ENCODE measurements at regions not wholly inside any gene's neighbourhood (a gene's known extent, or its start where the extent isn't known, plus 50 kb on each side); places are given as distances from the start of the nearest gene placed in this dataset.

DNA sequence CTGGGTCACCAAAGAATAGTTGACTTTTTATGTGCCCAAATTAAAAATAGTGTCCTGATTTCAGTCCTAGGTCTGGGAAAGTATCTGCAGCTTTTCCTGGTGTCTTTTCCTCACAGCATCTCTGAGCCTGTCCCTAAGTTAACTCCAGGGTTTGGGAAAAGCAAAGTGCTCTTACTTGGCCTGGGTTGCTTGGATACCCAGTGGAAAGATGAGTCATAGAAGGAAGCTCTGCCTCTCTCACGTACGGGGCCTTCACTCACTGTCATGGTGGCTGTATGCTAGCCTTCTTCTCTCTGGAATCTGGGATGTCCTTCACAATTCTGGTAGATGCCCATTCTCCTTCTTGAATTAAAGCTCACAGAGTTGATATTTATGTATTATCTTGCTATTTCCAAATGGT, 607.3 kb downstream of the ANKRD50 start:
- TF ChIP-seq, protein P1, sequence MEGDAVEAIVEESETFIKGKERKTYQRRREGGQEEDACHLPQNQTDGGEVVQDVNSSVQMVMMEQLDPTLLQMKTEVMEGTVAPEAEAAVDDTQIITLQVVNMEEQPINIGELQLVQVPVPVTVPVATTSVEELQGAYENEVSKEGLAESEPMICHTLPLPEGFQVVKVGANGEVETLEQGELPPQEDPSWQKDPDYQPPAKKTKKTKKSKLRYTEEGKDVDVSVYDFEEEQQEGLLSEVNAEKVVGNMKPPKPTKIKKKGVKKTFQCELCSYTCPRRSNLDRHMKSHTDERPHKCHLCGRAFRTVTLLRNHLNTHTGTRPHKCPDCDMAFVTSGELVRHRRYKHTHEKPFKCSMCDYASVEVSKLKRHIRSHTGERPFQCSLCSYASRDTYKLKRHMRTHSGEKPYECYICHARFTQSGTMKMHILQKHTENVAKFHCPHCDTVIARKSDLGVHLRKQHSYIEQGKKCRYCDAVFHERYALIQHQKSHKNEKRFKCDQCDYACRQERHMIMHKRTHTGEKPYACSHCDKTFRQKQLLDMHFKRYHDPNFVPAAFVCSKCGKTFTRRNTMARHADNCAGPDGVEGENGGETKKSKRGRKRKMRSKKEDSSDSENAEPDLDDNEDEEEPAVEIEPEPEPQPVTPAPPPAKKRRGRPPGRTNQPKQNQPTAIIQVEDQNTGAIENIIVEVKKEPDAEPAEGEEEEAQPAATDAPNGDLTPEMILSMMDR (IDR thresholded peaks at IDR 0.05): no peak
- TF ChIP-seq POLR2A (IDR thresholded peaks at IDR 0.05) (no peak), POLR2AphosphoS5 (IDR thresholded peaks at IDR 0.05) (no peak), EP300 (IDR thresholded peaks at IDR 0.05) (no peak)
- no peak overlapping the region for H3K4me3 ChIP-seq
- H3K27me3 ChIP-seq: no peaks in the 10 kb centered on the region
- H3K9me3 ChIP-seq: peaks cover 0 to 2% (median 0%) of the 10 kb centered on the region in 4 donors
- no peak overlapping the region for H3K27ac ChIP-seq
- no peaks in the 10 kb centered on the region for H3K4me1 ChIP-seq
- intact Hi-C loops (cut with DNase I): loop anchor here (5.0 kb wide), 1 partner anchor 333 kb away; no protein-coding TSS in a partner anchor
- WGBS, 2 donors: 53 to 62% methylated on average over 2 of the region's 2 CpGs
- no peaks in the 10 kb centered on the region for H3K36me3 ChIP-seq
- no peak for DNase-seq

DNA sequence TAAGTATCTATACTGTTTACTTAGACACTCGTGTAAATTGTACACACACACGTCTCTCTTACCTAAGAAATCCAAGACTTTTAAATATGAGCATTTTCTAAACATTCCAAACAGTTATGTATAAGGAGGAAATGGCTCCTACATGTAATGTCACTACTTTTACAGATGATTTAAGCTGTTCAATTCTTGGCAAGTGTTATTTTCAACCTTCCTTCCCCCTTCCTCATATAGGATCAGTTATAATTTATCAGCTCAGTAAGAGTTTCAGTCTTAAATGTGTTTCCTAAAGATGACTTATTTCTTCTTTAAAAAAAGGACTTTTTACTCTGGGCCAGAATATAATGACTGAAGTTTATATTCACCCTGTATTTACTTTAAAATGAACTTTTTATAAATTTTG, 601.1 kb downstream of the ANKRD50 start:
- H3K36me3 ChIP-seq: no peaks in the 10 kb centered on the region
- no peak for DNase-seq
- peaks cover 0 to 16% (median 4%) of the 10 kb centered on the region in 4 donors for H3K4me1 ChIP-seq
- no peak overlapping the region for H3K4me3 ChIP-seq
- no peak for TF ChIP-seq POLR2A (IDR thresholded peaks at IDR 0.05)
- TF ChIP-seq EP300 (IDR thresholded peaks at IDR 0.05): no peak
- TF ChIP-seq POLR2AphosphoS5 (IDR thresholded peaks at IDR 0.05): no peak
- TF ChIP-seq, protein P1 (IDR thresholded peaks at IDR 0.05): no peak
- no peaks in the 10 kb centered on the region for H3K27me3 ChIP-seq
- WGBS, 2 donors: 46 to 62% methylated on average over 2 of the region's 2 CpGs
- H3K9me3 ChIP-seq: no peaks in the 10 kb centered on the region
- no peak overlapping the region for H3K27ac ChIP-seq
- intact Hi-C loops (cut with DNase I): loop anchor here (5.0 to 10.0 kb wide), 2 partner anchors 457 to 1004 kb away; no protein-coding TSS in a partner anchor

DNA sequence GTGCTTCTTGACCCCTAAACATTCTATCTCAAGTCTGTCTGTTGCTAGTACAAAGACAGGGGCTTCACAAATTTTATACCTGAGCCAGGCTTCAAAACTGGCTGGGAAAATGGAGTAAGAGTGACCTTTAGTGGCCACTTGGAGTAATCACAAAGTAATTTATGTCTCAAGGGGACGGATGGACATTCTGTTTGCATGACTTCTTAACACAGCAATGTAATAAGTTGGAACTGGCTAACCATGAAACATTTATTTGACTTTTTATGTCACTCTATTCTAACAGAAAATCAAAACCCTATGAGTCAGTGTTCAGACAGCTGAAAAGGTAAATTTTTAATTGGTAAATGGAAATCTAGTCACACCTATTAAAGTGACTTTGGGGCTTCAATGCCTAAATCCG, 600.6 kb downstream of the ANKRD50 start:
- no peak overlapping the region for H3K27ac ChIP-seq
- no peak for DNase-seq
- WGBS, 2 donors: 42 to 56% methylated on average over 2 of the region's 2 CpGs
- no peaks in the 10 kb centered on the region for H3K27me3 ChIP-seq
- peak in 2 of 4 donors; percentile 15 to 21 for TF ChIP-seq POLR2AphosphoS5 (IDR thresholded peaks at IDR 0.05)
- peak in 1 of 4 donors; percentile 7 for TF ChIP-seq EP300 (IDR thresholded peaks at IDR 0.05)
- TF ChIP-seq POLR2A (IDR thresholded peaks at IDR 0.05): no peak
- TF ChIP-seq, protein P1 (IDR thresholded peaks at IDR 0.05): peak; percentile 38 to 57 (median 47)
- intact Hi-C loops (cut with DNase I): loop anchor here (2.0 to 10.0 kb wide), 3 partner anchors 457 to 1005 kb away; no protein-coding TSS in a partner anchor
- H3K4me3 ChIP-seq: no peak overlapping the region
- no peaks in the 10 kb centered on the region for H3K36me3 ChIP-seq
- H3K4me1 ChIP-seq: peaks cover 0 to 16% (median 4%) of the 10 kb centered on the region in 4 donors
- no peaks in the 10 kb centered on the region for H3K9me3 ChIP-seq

DNA sequence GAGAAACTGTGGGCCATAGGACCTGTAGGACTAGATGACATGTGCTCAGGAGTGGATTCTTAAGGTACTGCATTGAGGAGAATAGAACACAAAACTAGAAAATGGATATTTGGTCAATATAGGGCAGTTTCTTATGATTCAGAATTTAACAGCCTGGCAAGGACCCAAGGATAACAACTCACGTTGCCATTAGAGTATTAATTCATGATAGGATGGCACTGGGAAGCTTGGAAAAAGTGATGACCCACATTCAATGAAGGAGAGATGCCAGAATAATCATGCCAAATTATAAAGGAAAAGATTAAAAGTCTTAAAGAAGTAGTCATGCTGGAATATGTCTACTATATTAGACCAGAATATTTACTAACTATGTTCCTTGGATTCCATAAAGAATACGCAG, 594.5 kb downstream of the ANKRD50 start:
- intact Hi-C loops (cut with DNase I): loop anchor here (10.0 kb wide), 1 partner anchor 463 kb away; no protein-coding TSS in a partner anchor
- no peak overlapping the region for H3K4me3 ChIP-seq
- no peak for TF ChIP-seq EP300 (IDR thresholded peaks at IDR 0.05)
- TF ChIP-seq, protein P1 (IDR thresholded peaks at IDR 0.05): no peak
- no peak for TF ChIP-seq POLR2A (IDR thresholded peaks at IDR 0.05)
- no peak for TF ChIP-seq POLR2AphosphoS5 (IDR thresholded peaks at IDR 0.05)
- no peaks in the 10 kb centered on the region for H3K36me3 ChIP-seq
- DNase-seq: no peak
- no peaks in the 10 kb centered on the region for H3K4me1 ChIP-seq
- H3K9me3 ChIP-seq: no peaks in the 10 kb centered on the region
- H3K27ac ChIP-seq: no peak overlapping the region
- WGBS, 2 donors: 53 to 78% methylated on average over 2 of the region's 2 CpGs
- no peaks in the 10 kb centered on the region for H3K27me3 ChIP-seq

DNA sequence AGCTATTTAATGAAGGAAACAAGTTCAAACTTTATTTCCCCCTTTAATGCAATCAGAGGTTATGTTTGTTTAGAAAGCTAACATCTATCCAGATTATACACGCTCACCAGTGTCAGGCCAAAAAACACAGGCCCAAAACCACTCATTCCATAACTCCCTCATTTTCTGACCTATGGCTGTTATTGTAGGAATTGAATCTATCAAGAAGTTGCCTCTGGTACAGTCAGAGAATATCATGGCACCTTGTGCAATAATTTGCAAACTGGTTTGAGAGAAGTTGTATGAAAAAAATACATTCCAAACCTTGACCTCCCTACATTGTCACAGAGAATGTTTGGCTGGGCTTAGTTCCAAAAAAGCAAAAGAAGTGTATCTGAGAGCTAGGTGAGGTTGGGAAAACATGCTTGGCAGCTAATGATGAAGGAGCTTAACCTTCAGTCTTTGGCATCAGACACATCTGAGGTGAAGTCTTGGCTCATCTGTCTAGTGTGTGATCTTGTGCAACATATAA, 591.0 kb downstream of the ANKRD50 start:
- Histone ChIP-seq H3K36me3 (no peaks in the 10 kb centered on the region), H3K4me3 (no peak overlapping the region), H3K9me3 (no peaks in the 10 kb centered on the region), H3K4me1 (no peaks in the 10 kb centered on the region), H3K27me3 (no peaks in the 10 kb centered on the region), H3K27ac (no peak overlapping the region)
- 51 to 75% methylated on average over 1 of the region's 1 CpG for WGBS, 2 donors
- intact Hi-C loops (cut with DNase I): no loop called here
- DNase-seq: no peak
- TF ChIP-seq POLR2AphosphoS5 (IDR thresholded peaks at IDR 0.05) (no peak), EP300 (IDR thresholded peaks at IDR 0.05) (no peak), POLR2A (IDR thresholded peaks at IDR 0.05) (no peak)
- TF ChIP-seq, protein P1 (IDR thresholded peaks at IDR 0.05): no peak

All from sigmoid colon (tissue), 6 donors.